PC-9 (cell line): ENCODE measurements at regions not wholly inside any gene's neighbourhood (a gene's known extent, or its start where the extent isn't known, plus 50 kb on each side); places are given as distances from the start of the nearest gene placed in this dataset.
A peak's percentile ranks its signal among the peaks of the same experiment; 100 is the strongest.

Source experiments
- BruUV-seq: library from RNA; stranded (reverse); fragments of 400-500 nt; replicated peaks from 2 replicates; lab custom pipeline; 2021; lab: Mats Ljungman, UMichigan
- CTCF ChIA-PET: fragments of 300-600 bp; sonication (Branson Sonifier 250); formaldehyde crosslinking; loops from one replicate; lab custom pipeline; 2022; ENCODE audit warnings: antibody characterized with exemption; lab: Charles Lee
- POLR2A ChIA-PET: fragments of 300-600 bp; sonication (Branson Sonifier 250); formaldehyde crosslinking; loops from one replicate; lab custom pipeline; 2022; ENCODE audit warnings: antibody characterized with exemption; ENCODE audit not compliant: unreplicated experiment; lab: Charles Lee
- DNase-seq, 2 experiments: peaks; one replicate each; pipeline versions ENCODE4 v3.0.0 to v3.0.0-alpha.2; 2015 to 2022; ENCODE audit warnings: mixed read lengths in 1 of 2
- H2AFZ ChIP-seq: fragments of 200-600 bp; sonication (generic); 2 replicates; pipeline ENCODE4 v1.8.1; 2017; ENCODE audit warnings: antibody characterized with exemption
- H3F3A ChIP-seq: fragments of 200-600 bp; sonication (generic); 2 replicates; pipeline ENCODE4 v1.8.1; 2017; ENCODE audit warnings: antibody characterized with exemption, mild to moderate bottlenecking, low read depth; ENCODE audit not compliant: insufficient read depth
- H3K27ac ChIP-seq: fragments of 200-600 bp; sonication (generic); 2 replicates; pipeline ENCODE4 v1.6.1; 2016; ENCODE audit warnings: mixed run types
- H3K27me3 ChIP-seq: fragments of 200-600 bp; sonication (generic); 2 replicates; pipeline ENCODE4 v1.6.1; 2016; ENCODE audit warnings: low read depth, mixed run types; ENCODE audit not compliant: insufficient read depth
- H3K36me3 ChIP-seq: fragments of 200-600 bp; sonication (generic); 2 replicates; pipeline ENCODE4 v1.6.1; 2016; ENCODE audit warnings: low read depth, mixed run types
- H3K4me1 ChIP-seq: fragments of 200-600 bp; sonication (generic); replicated peaks from 2 replicates; pipeline ENCODE4 v1.6.1; 2016; ENCODE audit warnings: mixed run types; ENCODE audit not compliant: insufficient read depth
- H3K4me2 ChIP-seq: fragments of 200-600 bp; sonication (generic); 2 replicates; pipeline ENCODE4 v1.6.1; 2017; ENCODE audit warnings: mixed run types
- H3K4me3 ChIP-seq: fragments of 200-600 bp; sonication (generic); 2 replicates; pipeline ENCODE4 v1.6.1; 2016; ENCODE audit warnings: mixed run types
- H3K79me2 ChIP-seq: fragments of 200-600 bp; sonication (generic); 2 replicates; pipeline ENCODE4 v1.6.1; 2017; ENCODE audit warnings: low read depth, mixed run types
- H3K9me2 ChIP-seq: fragments of 200-600 bp; sonication (generic); 2 replicates; pipeline ENCODE4 v1.8.1; 2017; ENCODE audit warnings: mild to moderate bottlenecking; ENCODE audit not compliant: insufficient read depth
- H3K9me3 ChIP-seq: fragments of 200-600 bp; sonication (generic); 2 replicates; pipeline ENCODE4 v1.8.1; 2016; ENCODE audit warnings: low read depth; ENCODE audit not compliant: insufficient read depth
- H4K20me1 ChIP-seq: fragments of 200-600 bp; sonication (generic); 2 replicates; pipeline ENCODE4 v1.8.1; 2017; ENCODE audit not compliant: insufficient read depth
- EZH2 ChIP-seq: fragments of 200-600 bp; sonication (generic); IDR thresholded peaks from 2 replicates; pipeline ENCODE4 v1.8.0; 2017; ENCODE audit warnings: antibody characterized with exemption, low read depth
- intact Hi-C: fragments of 100-400 bp; cut with micrococcal nuclease; formaldehyde crosslinking; loops from one replicate; pipeline ENCODE4 v1.10.0; 2022; ENCODE audit not compliant: unreplicated experiment
- TF ChIP-seq, protein P1 (sequence below): fragments of 200-600 bp; sonication (generic); conservative IDR thresholded peaks from 2 replicates; pipeline ENCODE4 v1.6.1; 2017; ENCODE audit warnings: mixed run types, antibody characterized with exemption, mild to moderate bottlenecking, moderate library complexity

DNA sequence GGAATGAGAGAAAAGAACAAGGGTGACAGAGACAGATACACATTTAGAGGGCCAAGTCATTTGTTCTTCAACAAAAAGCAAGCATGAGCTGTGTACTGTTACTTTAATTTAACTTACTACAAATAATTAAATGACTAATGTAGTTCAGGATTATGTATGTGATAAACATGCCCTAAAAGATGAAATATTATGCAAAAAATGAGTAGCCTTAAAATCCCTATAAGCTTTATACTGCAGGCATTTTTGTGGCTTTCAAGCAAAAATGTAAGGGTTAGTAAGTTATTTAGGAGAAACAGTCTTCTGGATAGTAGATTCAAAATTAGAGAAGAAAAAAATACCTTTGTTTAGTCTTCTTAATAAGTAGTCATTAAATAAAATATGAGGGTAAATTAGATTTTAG is 431.2 kb downstream of the CSNK1G3 start:
- intact Hi-C loops, result no loop called here
- no peak overlapping the region for H3K4me2 ChIP-seq
- H3K27ac ChIP-seq, result no peak overlapping the region
- no peak overlapping the region for H2AFZ ChIP-seq
- no peaks in the 10 kb centered on the region for H3K79me2 ChIP-seq
- H3K27me3 ChIP-seq, result no peaks in the 10 kb centered on the region
- no peaks in the 10 kb centered on the region for H3K9me2 ChIP-seq
- no peaks in the 10 kb centered on the region for H4K20me1 ChIP-seq
- no peaks in the 10 kb centered on the region for H3K4me1 ChIP-seq
- ChIA-PET POLR2A (no interaction called here), CTCF (no interaction called here)
- BruUV-seq, result no TSS peak
- no peaks in the 10 kb centered on the region for H3K36me3 ChIP-seq
- no peak for DNase-seq
- TF ChIP-seq EZH2, result no peak
- TF ChIP-seq, protein P1, sequence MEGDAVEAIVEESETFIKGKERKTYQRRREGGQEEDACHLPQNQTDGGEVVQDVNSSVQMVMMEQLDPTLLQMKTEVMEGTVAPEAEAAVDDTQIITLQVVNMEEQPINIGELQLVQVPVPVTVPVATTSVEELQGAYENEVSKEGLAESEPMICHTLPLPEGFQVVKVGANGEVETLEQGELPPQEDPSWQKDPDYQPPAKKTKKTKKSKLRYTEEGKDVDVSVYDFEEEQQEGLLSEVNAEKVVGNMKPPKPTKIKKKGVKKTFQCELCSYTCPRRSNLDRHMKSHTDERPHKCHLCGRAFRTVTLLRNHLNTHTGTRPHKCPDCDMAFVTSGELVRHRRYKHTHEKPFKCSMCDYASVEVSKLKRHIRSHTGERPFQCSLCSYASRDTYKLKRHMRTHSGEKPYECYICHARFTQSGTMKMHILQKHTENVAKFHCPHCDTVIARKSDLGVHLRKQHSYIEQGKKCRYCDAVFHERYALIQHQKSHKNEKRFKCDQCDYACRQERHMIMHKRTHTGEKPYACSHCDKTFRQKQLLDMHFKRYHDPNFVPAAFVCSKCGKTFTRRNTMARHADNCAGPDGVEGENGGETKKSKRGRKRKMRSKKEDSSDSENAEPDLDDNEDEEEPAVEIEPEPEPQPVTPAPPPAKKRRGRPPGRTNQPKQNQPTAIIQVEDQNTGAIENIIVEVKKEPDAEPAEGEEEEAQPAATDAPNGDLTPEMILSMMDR, result no peak
- H3K9me3 ChIP-seq, result 0 out of 2 replicates have a peak, but pooled peaks cover under 1% of the 10 kb centered on the region
- H3K4me3 ChIP-seq, result no peak overlapping the region
- no peaks in the 10 kb centered on the region for H3F3A ChIP-seq

DNA sequence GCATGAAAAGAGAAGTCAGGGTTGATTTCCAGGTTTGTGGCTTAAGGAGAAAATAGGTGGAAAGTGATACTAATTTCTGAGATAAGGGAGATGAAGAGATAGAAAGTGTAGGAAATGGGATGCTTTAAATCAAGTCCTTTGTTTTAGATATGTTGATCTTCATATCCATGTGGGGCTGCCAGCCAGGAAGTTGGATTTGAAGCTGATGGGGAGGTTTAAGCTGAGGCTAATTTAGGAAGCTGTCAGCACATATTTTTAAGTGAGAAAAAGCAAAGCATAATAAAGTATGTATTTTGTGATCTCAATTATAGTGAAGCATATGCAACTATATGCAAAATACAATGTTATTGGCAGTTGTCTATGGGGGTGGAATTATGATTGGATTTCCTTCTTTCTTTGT is 428.4 kb downstream of the CSNK1G3 start:
- Histone ChIP-seq H2AFZ (no peak overlapping the region), H3K4me1 (no peaks in the 10 kb centered on the region), H3F3A (no peaks in the 10 kb centered on the region), H3K4me3 (no peak overlapping the region), H3K4me2 (no peak overlapping the region), H3K79me2 (no peaks in the 10 kb centered on the region), H3K36me3 (no peaks in the 10 kb centered on the region), H3K9me2 (no peaks in the 10 kb centered on the region), H3K27ac (no peak overlapping the region), H4K20me1 (no peaks in the 10 kb centered on the region), H3K27me3 (no peaks in the 10 kb centered on the region), H3K9me3 (0 out of 2 replicates have a peak, but pooled peaks cover 2% of the 10 kb centered on the region)
- ChIA-PET CTCF (no interaction called here), POLR2A (no interaction called here)
- no TSS peak for BruUV-seq
- DNase-seq, result no peak
- no peak for TF ChIP-seq EZH2
- TF ChIP-seq, protein P1, result no peak
- intact Hi-C loops, result no loop called here

DNA sequence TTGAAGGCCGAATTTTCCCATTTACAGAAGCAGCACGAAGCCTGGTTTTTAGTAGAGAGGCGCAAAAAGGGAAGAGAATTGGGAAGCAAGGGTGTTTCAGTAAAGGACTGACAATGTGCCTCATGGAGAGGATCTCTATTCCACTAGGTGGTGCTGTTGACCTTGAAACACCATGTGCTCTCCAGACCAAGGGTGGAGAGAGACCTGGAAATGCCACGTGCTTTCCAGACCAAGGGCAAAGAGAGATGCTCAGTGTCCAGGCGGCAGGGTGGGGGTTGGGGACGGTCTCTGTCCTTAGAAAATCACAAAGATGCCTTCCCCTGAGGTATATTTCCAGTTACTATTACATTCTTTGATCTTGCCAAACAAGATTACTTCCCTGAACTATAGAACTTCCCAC is 425.3 kb downstream of the CSNK1G3 start:
- CTCF ChIA-PET, result no interaction called here
- H3K9me2 ChIP-seq, result no peaks in the 10 kb centered on the region
- no peaks in the 10 kb centered on the region for H3K36me3 ChIP-seq
- H4K20me1 ChIP-seq, result no peaks in the 10 kb centered on the region
- no peak overlapping the region for H3K27ac ChIP-seq
- H3F3A ChIP-seq, result no peaks in the 10 kb centered on the region
- POLR2A ChIA-PET, result no interaction called here
- peak; percentile 13 to 50 for DNase-seq
- H3K27me3 ChIP-seq, result no peaks in the 10 kb centered on the region
- H3K4me2 ChIP-seq, result no peak overlapping the region
- no peak overlapping the region for H2AFZ ChIP-seq
- H3K4me3 ChIP-seq, result no peak overlapping the region
- no peaks in the 10 kb centered on the region for H3K79me2 ChIP-seq
- TF ChIP-seq EZH2, result no peak
- TF ChIP-seq, protein P1, result peak; percentile 77
- H3K4me1 ChIP-seq, result no peaks in the 10 kb centered on the region
- BruUV-seq, result no TSS peak
- intact Hi-C loops, result no loop called here
- 0 out of 2 replicates have a peak, but pooled peaks cover 2% of the 10 kb centered on the region for H3K9me3 ChIP-seq
